22Rv1 (cell line): ENCODE measurements at regions not wholly inside any gene's neighbourhood (a gene's known extent, or its start where the extent isn't known, plus 50 kb on each side); places are given as distances from the start of the nearest gene placed in this dataset.

Source experiments
- H3K27ac ChIP-seq: fragments of 450-650 bp; 2 replicates; pipeline ENCODE4 v1.5.1; 2017
- CTCF ChIP-seq: fragments of 450-650 bp; IDR thresholded peaks from 2 replicates; pipeline ENCODE4 v1.5.1; 2017; ENCODE audit warnings: mild to moderate bottlenecking
- ZFX ChIP-seq: fragments of 450-650 bp; IDR thresholded peaks from 2 replicates; pipeline ENCODE4 v1.6.1; 2017; ENCODE audit warnings: antibody characterized with exemption, borderline replicate concordance

GRCh38 chr1:3999941-4000735 is 100.1 kb upstream of the C1orf174 start:
- no peak for TF ChIP-seq ZFX
- no peak for TF ChIP-seq CTCF
- no peak overlapping the region for H3K27ac ChIP-seq

GRCh38 chr1:4000811-4001251 is 100.8 kb upstream of the C1orf174 start:
- H3K27ac ChIP-seq = no peak overlapping the region

GRCh38 chr1:4001461-4001860 is 101.4 kb upstream of the C1orf174 start:
- no peak overlapping the region for H3K27ac ChIP-seq
- TF ChIP-seq CTCF (no peak), ZFX (no peak)

More at GRCh38 chr1:4000811-4001251, 100.8 kb upstream of the C1orf174 start:
- TF ChIP-seq ZFX (no peak), CTCF (no peak)

GRCh38 chr1:4002061-4002521 is 102.0 kb upstream of the C1orf174 start:
- no peak overlapping the region for H3K27ac ChIP-seq
- no peak for TF ChIP-seq CTCF
- TF ChIP-seq ZFX = no peak

GRCh38 chr1:4002741-4003140 is 102.7 kb upstream of the C1orf174 start:
- TF ChIP-seq CTCF (no peak), ZFX (no peak)

GRCh38 chr1:4003846-4004505 is 103.9 kb upstream of the C1orf174 start:
- H3K27ac ChIP-seq = no peak overlapping the region
- no peak for TF ChIP-seq ZFX

More at GRCh38 chr1:4002741-4003140, 102.7 kb upstream of the C1orf174 start:
- H3K27ac ChIP-seq = no peak overlapping the region

GRCh38 chr1:4004635-4005430 is 104.8 kb upstream of the C1orf174 start:
- no peak for TF ChIP-seq ZFX
- TF ChIP-seq CTCF = no peak
- no peak overlapping the region for H3K27ac ChIP-seq
